Panc1 (cell line): ENCODE measurements at regions not wholly inside any gene's neighbourhood (a gene's known extent, or its start where the extent isn't known, plus 50 kb on each side); places are given as distances from the start of the nearest gene placed in this dataset.

Experiments used
- CTCF ChIP-seq: fragments of 450-650 bp; IDR thresholded peaks from 2 replicates; pipeline ENCODE4 v1.5.1; 2017; ENCODE audit warnings: mild to moderate bottlenecking
- TCF7L2 ChIP-seq: IDR thresholded peaks from 2 replicates; pipeline ENCODE4 v1.6.1; 2011; ENCODE audit warnings: mild to moderate bottlenecking, low read depth, low read length, inconsistent platforms

DNA sequence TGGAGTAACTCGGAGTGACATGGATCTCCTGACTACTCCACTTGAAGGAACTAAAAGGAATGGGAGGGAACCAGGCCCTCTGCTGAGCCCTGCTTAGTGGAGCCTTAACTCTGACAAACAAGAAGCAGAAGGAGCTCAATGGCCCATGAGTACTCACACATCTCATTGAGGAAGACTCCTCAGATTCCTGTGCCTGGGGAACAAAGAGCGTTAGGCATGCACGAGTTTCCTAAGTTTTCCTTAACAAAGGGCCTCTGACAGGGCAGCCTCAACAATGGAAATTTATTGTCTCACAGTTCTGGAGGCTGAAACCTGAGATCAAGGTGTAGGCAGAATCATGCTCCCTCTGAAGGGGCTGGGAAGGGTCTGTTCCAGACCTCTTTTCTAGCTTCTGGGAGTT, 185.7 kb upstream of the NTF3 start:
- TF ChIP-seq CTCF = no peak
- TF ChIP-seq TCF7L2 = no peak
